ENCODE measurements at regions not wholly inside any gene's neighbourhood (a gene's known extent, or its start where the extent isn't known, plus 50 kb on each side); places are given as distances from the start of the nearest gene placed in this dataset.

- Histone ChIP-seq H2AFZ (no peak overlapping the region), H3K27ac (no peak overlapping the region), H3K27me3 (replicated peaks; ENCODE audit: insufficient read depth) (no peaks in the 10 kb centered on the region), H3K79me2 (ENCODE audit: insufficient read depth) (no peaks in the 10 kb centered on the region), H3K4me2 (ENCODE audit: unreplicated experiment) (no peak overlapping the region), H3K9ac (no peak overlapping the region), H3K9me3 (ENCODE audit: low read depth) (no peaks in the 10 kb centered on the region), H3K36me3 (ENCODE audit: low read depth) (no peaks in the 10 kb centered on the region), H3F3A (ENCODE audit: insufficient read depth) (no peaks in the 10 kb centered on the region), H3K4me3 (no peak overlapping the region), H4K20me1 (ENCODE audit: insufficient read depth) (no peaks in the 10 kb centered on the region), H3K9me2 (ENCODE audit: insufficient read depth) (no peaks in the 10 kb centered on the region), H3K4me1 (ENCODE audit: insufficient read depth) (no peaks in the 10 kb centered on the region)
- TF ChIP-seq EZH2phosphoT487 (IDR thresholded peaks at IDR 0.05; ENCODE audit: insufficient read depth, low read depth) (no peak), EZH2 (IDR thresholded peaks at IDR 0.05; ENCODE audit: insufficient read depth, poor library complexity, severe bottlenecking) (no peak)
- DNase-seq, result no peak
- in situ Hi-C loops (cut with MboI), result no loop called here
- 29 to 38% methylated on average over 4 of the region's 4 CpGs for WGBS, 2 experiments (ENCODE audit: low coverage in 1 of 2, low lambda C conversion rate in 2 of 2, missing lambda C conversion rate in 2 of 2)
Observed at GRCh38 chr16:59864981-59865666, 1131.0 kb upstream of the GOT2 start.

GRCh38 chr16:59859676-59860402 is 1125.7 kb upstream of the GOT2 start:
- TF ChIP-seq EZH2 (IDR thresholded peaks at IDR 0.05; ENCODE audit: insufficient read depth, poor library complexity, severe bottlenecking) (no peak), EZH2phosphoT487 (IDR thresholded peaks at IDR 0.05; ENCODE audit: insufficient read depth, low read depth) (no peak)
- H3K9me2 ChIP-seq (ENCODE audit: insufficient read depth), result no peaks in the 10 kb centered on the region
- no peak overlapping the region for H2AFZ ChIP-seq
- H3K4me3 ChIP-seq, result no peak overlapping the region
- no peaks in the 10 kb centered on the region for H3K4me1 ChIP-seq (ENCODE audit: insufficient read depth)
- H3K79me2 ChIP-seq (ENCODE audit: insufficient read depth), result no peaks in the 10 kb centered on the region
- no peaks in the 10 kb centered on the region for H3K9me3 ChIP-seq (ENCODE audit: low read depth)
- H3K4me2 ChIP-seq (ENCODE audit: unreplicated experiment), result no peak overlapping the region
- no peak overlapping the region for H3K9ac ChIP-seq
- DNase-seq, result peak; percentile 40
- 3 to 4% methylated on average over 3 of the region's 3 CpGs for WGBS, 2 experiments (ENCODE audit: low coverage in 1 of 2, low lambda C conversion rate in 2 of 2, missing lambda C conversion rate in 2 of 2)
- in situ Hi-C loops (cut with MboI), result no loop called here
- no peaks in the 10 kb centered on the region for H3K27me3 ChIP-seq (replicated peaks; ENCODE audit: insufficient read depth)
- no peak overlapping the region for H3K27ac ChIP-seq
- no peaks in the 10 kb centered on the region for H4K20me1 ChIP-seq (ENCODE audit: insufficient read depth)
- no peaks in the 10 kb centered on the region for H3K36me3 ChIP-seq (ENCODE audit: low read depth)
- H3F3A ChIP-seq (ENCODE audit: insufficient read depth), result no peaks in the 10 kb centered on the region

DNA sequence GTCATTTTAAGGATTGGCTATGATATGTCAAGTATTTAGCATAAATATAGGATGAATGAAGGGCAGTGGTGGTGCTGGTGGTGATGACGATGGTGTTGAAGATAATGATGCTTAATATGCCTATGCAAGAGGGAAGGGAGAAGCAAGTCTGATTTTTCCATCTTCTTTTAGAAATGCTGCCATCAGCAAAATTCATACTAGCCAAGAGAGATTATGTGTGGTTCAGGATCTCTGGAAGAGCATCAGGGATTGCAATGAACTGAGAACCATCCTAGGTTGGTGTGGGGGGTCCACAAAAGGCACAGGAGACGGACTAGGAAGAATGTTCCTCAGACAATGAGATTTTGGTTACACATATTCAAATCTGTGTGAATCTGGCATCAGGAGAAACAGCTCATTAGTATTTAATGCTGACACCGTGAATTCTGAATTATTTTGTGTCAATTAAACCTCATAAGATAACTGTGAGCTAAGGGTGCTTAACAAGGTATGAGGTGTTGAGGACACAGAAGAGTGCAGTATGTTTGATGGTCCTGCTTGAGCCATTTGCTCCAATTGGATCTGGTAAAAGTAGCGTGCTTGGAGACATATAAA is 1120.8 kb upstream of the GOT2 start:
- Histone ChIP-seq H3K79me2 (ENCODE audit: insufficient read depth) (no peaks in the 10 kb centered on the region), H3K36me3 (ENCODE audit: low read depth) (no peaks in the 10 kb centered on the region), H3K4me1 (ENCODE audit: insufficient read depth) (no peaks in the 10 kb centered on the region), H3K4me3 (no peak overlapping the region), H3K9ac (no peak overlapping the region), H3F3A (ENCODE audit: insufficient read depth) (no peaks in the 10 kb centered on the region), H4K20me1 (ENCODE audit: insufficient read depth) (no peaks in the 10 kb centered on the region), H3K4me2 (ENCODE audit: unreplicated experiment) (no peak overlapping the region), H2AFZ (no peak overlapping the region), H3K9me2 (ENCODE audit: insufficient read depth) (no peaks in the 10 kb centered on the region), H3K27me3 (replicated peaks; ENCODE audit: insufficient read depth) (no peaks in the 10 kb centered on the region), H3K9me3 (ENCODE audit: low read depth) (no peaks in the 10 kb centered on the region), H3K27ac (no peak overlapping the region)
- no peak for DNase-seq
- in situ Hi-C loops (cut with MboI), result no loop called here
- TF ChIP-seq EZH2phosphoT487 (IDR thresholded peaks at IDR 0.05; ENCODE audit: insufficient read depth, low read depth) (no peak), EZH2 (IDR thresholded peaks at IDR 0.05; ENCODE audit: insufficient read depth, poor library complexity, severe bottlenecking) (no peak)
- 21% methylated on average over 4 of the region's 4 CpGs for WGBS, 2 experiments (ENCODE audit: low coverage in 1 of 2, low lambda C conversion rate in 2 of 2, missing lambda C conversion rate in 2 of 2)

DNA sequence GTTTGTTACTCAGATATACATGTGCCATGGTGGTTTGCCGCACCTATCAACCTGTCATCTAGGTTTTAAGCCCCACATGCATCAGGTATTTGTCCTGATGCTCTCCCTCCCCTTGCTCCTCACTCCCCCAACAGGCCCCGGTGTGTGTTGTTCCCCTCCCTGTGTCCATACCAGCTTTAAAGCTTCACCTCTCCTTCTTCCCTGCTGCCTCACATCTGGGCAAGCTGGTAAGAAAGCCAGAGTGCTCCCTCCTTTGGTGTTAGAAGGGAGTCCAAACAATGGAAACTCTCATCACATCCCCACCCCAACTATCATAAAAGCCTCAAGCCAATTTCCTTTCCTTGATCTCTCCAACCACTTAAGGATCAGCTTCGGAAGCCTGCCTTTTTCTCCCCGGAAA is 1115.6 kb upstream of the GOT2 start:
- Histone ChIP-seq H3K4me3 (no peak overlapping the region), H3K9me2 (ENCODE audit: insufficient read depth) (no peaks in the 10 kb centered on the region), H3K4me2 (ENCODE audit: unreplicated experiment) (no peak overlapping the region), H3K79me2 (ENCODE audit: insufficient read depth) (no peaks in the 10 kb centered on the region), H3K27me3 (replicated peaks; ENCODE audit: insufficient read depth) (no peaks in the 10 kb centered on the region), H3K9me3 (ENCODE audit: low read depth) (no peaks in the 10 kb centered on the region), H3K27ac (no peak overlapping the region), H3K36me3 (ENCODE audit: low read depth) (no peaks in the 10 kb centered on the region), H2AFZ (no peak overlapping the region), H4K20me1 (ENCODE audit: insufficient read depth) (no peaks in the 10 kb centered on the region), H3F3A (ENCODE audit: insufficient read depth) (no peaks in the 10 kb centered on the region), H3K4me1 (ENCODE audit: insufficient read depth) (no peaks in the 10 kb centered on the region), H3K9ac (no peak overlapping the region)
- in situ Hi-C loops (cut with MboI), result no loop called here
- TF ChIP-seq EZH2 (IDR thresholded peaks at IDR 0.05; ENCODE audit: insufficient read depth, poor library complexity, severe bottlenecking), result no peak
- TF ChIP-seq EZH2phosphoT487 (IDR thresholded peaks at IDR 0.05; ENCODE audit: insufficient read depth, low read depth), result no peak
- 44 to 51% methylated on average over 4 of the region's 4 CpGs for WGBS, 2 experiments (ENCODE audit: low coverage in 1 of 2, low lambda C conversion rate in 2 of 2, missing lambda C conversion rate in 2 of 2)
- DNase-seq, result no peak
